ENCODE measurements at regions not wholly inside any gene's neighbourhood (a gene's known extent, or its start where the extent isn't known, plus 50 kb on each side); places are given as distances from the start of the nearest gene placed in this dataset.

DNA sequence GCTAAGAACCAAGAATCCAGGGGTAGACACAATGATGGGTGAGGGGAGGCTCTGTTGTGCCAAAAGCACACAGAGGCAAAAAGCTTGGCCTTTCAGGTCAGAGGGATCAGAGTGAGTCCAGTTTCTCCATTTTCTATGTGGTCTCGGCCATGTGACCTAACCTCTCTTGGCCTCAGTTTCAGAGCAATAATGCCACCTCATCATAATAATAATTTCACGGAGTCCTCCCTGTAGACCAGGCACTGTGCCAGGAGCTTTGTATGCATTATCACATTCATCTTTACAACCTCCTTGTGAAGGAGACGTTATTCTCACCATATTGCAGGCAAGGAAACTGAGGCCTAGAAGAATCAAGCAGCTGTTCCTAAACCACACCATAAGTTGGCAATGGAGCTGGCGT lies 120.2 kb downstream of the WT1 start:
- WGBS (ENCODE audit: insufficient coverage), result 82% methylated on average over 2 of the region's 4 CpGs
- Histone ChIP-seq H3K4me3 (ENCODE audit: control insufficient read depth in 1 of 2, extremely low read depth in 1 of 2, low read length in 1 of 2) (no peak overlapping the region), H3K36me3 (ENCODE audit: control insufficient read depth in 2 of 2, extremely low read depth in 1 of 2, insufficient read depth in 1 of 2, low read length in 1 of 2) (no peaks in the 10 kb centered on the region), H3K27me3 (replicated peaks in 1 of 2; ENCODE audit: control insufficient read depth in 2 of 2, extremely low read depth in 1 of 2, insufficient read depth in 2 of 2, low read length in 1 of 2) (peaks cover 0 to 11% of the 10 kb centered on the region in 2 experiments), H3K4me1 (ENCODE audit: control insufficient read depth in 1 of 2, extremely low read depth in 1 of 2, insufficient read depth in 2 of 2, low read length in 2 of 2) (no peaks in the 10 kb centered on the region), H3K27ac (ENCODE audit: low read length) (no peak overlapping the region), H3K9me3 (no peaks in the 10 kb centered on the region)
- no peak overlapping the region for H3K27ac Mint-ChIP-seq
- H3K4me1 Mint-ChIP-seq, result peaks cover 0 to 7% (median 5%) of the 10 kb centered on the region in 3 donors
- no peaks in the 10 kb centered on the region for H3K9me3 Mint-ChIP-seq
- H3K4me3 Mint-ChIP-seq, result no peak overlapping the region
- ATAC-seq (replicated peaks in 1 of 4) (no peak), DNase-seq (no peak)
- POLR2A ChIA-PET, result interaction anchor here in 1 of 2 donors (0.6 kb wide), 1 partner anchor 484 kb away, joined by 8 read pairs; no protein-coding TSS in a partner anchor
- no peaks in the 10 kb centered on the region for H3K36me3 Mint-ChIP-seq
- CTCF ChIA-PET, result interaction anchor here (0.5 to 1.1 kb wide), 5 partner anchors 8 to 23 kb away, joined by 3 to 7 read pairs (median 4); no protein-coding TSS in a partner anchor
- H3K27me3 Mint-ChIP-seq, result peaks cover 13 to 20% of the 10 kb centered on the region in 2 donors

DNA sequence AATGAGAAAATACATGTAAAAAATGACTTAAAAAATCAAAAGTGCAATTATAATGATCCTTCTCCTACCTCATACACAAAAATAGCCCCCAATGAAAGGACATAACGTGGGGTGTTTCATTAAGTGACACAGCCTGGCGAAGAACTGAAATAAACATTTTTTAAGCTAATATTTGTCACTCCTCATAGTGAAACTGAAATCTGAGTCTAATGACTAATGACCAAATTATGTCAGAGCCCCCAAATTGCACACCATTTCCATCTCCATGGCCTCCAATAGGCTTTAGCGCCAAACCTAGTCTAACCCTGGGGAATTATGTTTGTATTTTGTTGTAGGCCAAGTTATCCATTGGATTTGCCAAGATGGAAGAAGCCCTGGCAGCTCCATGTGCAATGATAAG lies 119.1 kb downstream of the WT1 start:
- Histone ChIP-seq H3K4me3 (ENCODE audit: control insufficient read depth in 1 of 2, extremely low read depth in 1 of 2, low read length in 1 of 2) (no peak overlapping the region), H3K27ac (ENCODE audit: low read length) (no peak overlapping the region), H3K27me3 (replicated peaks in 1 of 2; ENCODE audit: control insufficient read depth in 2 of 2, extremely low read depth in 1 of 2, insufficient read depth in 2 of 2, low read length in 1 of 2) (peaks cover 0 to 11% of the 10 kb centered on the region in 2 experiments), H3K36me3 (ENCODE audit: control insufficient read depth in 2 of 2, extremely low read depth in 1 of 2, insufficient read depth in 1 of 2, low read length in 1 of 2) (no peaks in the 10 kb centered on the region), H3K9me3 (no peaks in the 10 kb centered on the region), H3K4me1 (ENCODE audit: control insufficient read depth in 1 of 2, extremely low read depth in 1 of 2, insufficient read depth in 2 of 2, low read length in 2 of 2) (no peaks in the 10 kb centered on the region)
- Mint-ChIP-seq H3K9me3 (no peaks in the 10 kb centered on the region), H3K27me3 (peaks cover 13 to 24% of the 10 kb centered on the region in 2 donors), H3K36me3 (no peaks in the 10 kb centered on the region), H3K27ac (no peak overlapping the region), H3K4me3 (no peak overlapping the region), H3K4me1 (peaks cover 0 to 7% (median 5%) of the 10 kb centered on the region in 3 donors)
- DNase-seq, result no peak
- POLR2A ChIA-PET, result no interaction called here
- 83% methylated on average over 1 of the region's 3 CpGs for WGBS (ENCODE audit: insufficient coverage)
- CTCF ChIA-PET, result interaction anchor here in 1 of 2 donors (0.5 to 0.9 kb wide), 2 partner anchors 9 to 655 kb away, joined by 3 to 8 read pairs; no protein-coding TSS in a partner anchor
- ATAC-seq (replicated peaks in 1 of 4), result no peak

DNA sequence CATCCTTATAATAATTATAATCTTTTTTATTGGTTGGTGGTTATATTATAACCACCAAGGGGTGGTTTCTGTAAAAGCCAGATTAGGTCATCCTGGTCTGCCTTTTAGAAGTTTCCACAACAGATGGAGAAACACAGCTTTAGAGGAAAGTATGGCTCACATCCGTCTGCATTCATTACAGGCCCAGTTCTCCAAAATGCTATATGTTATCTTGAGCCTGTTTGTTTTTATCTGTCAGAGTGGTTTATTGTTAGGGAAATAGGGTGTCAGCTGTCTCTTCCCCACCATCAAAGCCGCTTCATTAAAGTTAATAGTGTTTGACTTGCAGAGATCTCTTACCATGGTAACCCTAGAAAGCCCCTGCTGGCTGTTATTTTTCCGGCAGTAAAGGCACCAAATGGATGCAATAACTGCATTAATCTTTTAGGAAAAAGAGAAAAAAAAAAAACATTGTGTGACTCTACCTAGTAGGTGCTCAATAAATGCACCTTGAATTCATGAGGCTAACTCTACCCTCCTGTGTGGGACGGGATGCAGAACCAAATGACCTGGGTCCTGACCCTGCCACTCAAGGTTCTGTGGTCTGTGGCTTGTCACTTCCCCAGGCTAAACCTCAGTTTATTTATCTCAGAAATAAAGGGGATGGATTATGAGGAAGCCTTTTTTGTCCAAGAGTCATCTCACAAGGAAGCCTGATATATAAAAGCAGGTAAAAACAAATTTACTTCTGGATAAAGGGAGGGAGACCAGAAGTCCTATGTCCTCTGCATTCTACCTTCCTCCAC lies 118.3 kb downstream of the WT1 start:
- Mint-ChIP-seq H3K9me3 (no peaks in the 10 kb centered on the region), H3K27me3 (peaks cover 13 to 21% of the 10 kb centered on the region in 2 donors), H3K4me3 (no peak overlapping the region), H3K36me3 (no peaks in the 10 kb centered on the region), H3K4me1 (peaks cover 0 to 7% (median 5%) of the 10 kb centered on the region in 3 donors), H3K27ac (no peak overlapping the region)
- Histone ChIP-seq H3K4me3 (ENCODE audit: control insufficient read depth in 1 of 2, extremely low read depth in 1 of 2, low read length in 1 of 2) (no peak overlapping the region), H3K9me3 (no peaks in the 10 kb centered on the region), H3K27ac (ENCODE audit: low read length) (no peak overlapping the region), H3K27me3 (replicated peaks in 1 of 2; ENCODE audit: control insufficient read depth in 2 of 2, extremely low read depth in 1 of 2, insufficient read depth in 2 of 2, low read length in 1 of 2) (peaks cover 0 to 11% of the 10 kb centered on the region in 2 experiments), H3K4me1 (ENCODE audit: control insufficient read depth in 1 of 2, extremely low read depth in 1 of 2, insufficient read depth in 2 of 2, low read length in 2 of 2) (no peaks in the 10 kb centered on the region), H3K36me3 (ENCODE audit: control insufficient read depth in 2 of 2, extremely low read depth in 1 of 2, insufficient read depth in 1 of 2, low read length in 1 of 2) (no peaks in the 10 kb centered on the region)
- DNase-seq (no peak), ATAC-seq (replicated peaks in 1 of 4) (no peak)
- ChIA-PET POLR2A (no interaction called here), CTCF (interaction anchor here (0.5 to 0.7 kb wide), 3 partner anchors 16 to 1075 kb away, joined by 3 read pairs; no protein-coding TSS in a partner anchor)
- 0% methylated on average over 1 of the region's 4 CpGs for WGBS (ENCODE audit: insufficient coverage)

DNA sequence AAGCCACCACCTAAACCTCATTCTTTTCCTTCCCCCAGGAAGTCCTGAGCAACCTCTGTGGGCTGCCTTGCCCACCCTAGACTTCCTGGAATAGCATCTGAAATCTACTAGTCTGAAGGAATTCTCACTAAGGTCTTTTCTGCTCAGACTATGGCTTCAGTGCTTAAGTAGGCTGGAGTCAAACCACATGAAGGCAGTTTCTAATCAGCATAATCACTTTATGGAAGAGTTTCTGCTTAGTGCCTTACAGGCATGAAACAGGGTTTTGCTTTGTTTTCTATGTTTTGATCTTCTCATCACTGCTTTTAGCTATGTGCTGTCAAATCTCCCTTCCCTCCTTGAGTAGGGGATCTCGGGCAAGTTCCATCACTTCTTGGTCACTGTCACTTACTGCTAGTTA lies 117.7 kb downstream of the WT1 start:
- Mint-ChIP-seq H3K27ac (no peak overlapping the region), H3K4me1 (peaks cover 0 to 7% (median 5%) of the 10 kb centered on the region in 3 donors), H3K9me3 (no peaks in the 10 kb centered on the region), H3K27me3 (peaks cover 17 to 19% of the 10 kb centered on the region in 2 donors), H3K36me3 (no peaks in the 10 kb centered on the region), H3K4me3 (no peak overlapping the region)
- POLR2A ChIA-PET, result no interaction called here
- CTCF ChIA-PET, result no interaction called here
- no peaks in the 10 kb centered on the region for H3K36me3 ChIP-seq (ENCODE audit: control insufficient read depth in 2 of 2, extremely low read depth in 1 of 2, insufficient read depth in 1 of 2, low read length in 1 of 2)
- no peak overlapping the region for H3K27ac ChIP-seq (ENCODE audit: low read length)
- no peaks in the 10 kb centered on the region for H3K9me3 ChIP-seq
- no CpG with 5 or more reads among the region's 1 CpG for WGBS (ENCODE audit: insufficient coverage)
- peaks cover 0 to 12% of the 10 kb centered on the region in 2 experiments for H3K27me3 ChIP-seq (replicated peaks in 1 of 2; ENCODE audit: control insufficient read depth in 2 of 2, extremely low read depth in 1 of 2, insufficient read depth in 2 of 2, low read length in 1 of 2)
- H3K4me3 ChIP-seq (ENCODE audit: control insufficient read depth in 1 of 2, extremely low read depth in 1 of 2, low read length in 1 of 2), result no peak overlapping the region
- no peaks in the 10 kb centered on the region for H3K4me1 ChIP-seq (ENCODE audit: control insufficient read depth in 1 of 2, extremely low read depth in 1 of 2, insufficient read depth in 2 of 2, low read length in 2 of 2)
- DNase-seq, result no peak
- ATAC-seq (replicated peaks in 1 of 4), result no peak

DNA sequence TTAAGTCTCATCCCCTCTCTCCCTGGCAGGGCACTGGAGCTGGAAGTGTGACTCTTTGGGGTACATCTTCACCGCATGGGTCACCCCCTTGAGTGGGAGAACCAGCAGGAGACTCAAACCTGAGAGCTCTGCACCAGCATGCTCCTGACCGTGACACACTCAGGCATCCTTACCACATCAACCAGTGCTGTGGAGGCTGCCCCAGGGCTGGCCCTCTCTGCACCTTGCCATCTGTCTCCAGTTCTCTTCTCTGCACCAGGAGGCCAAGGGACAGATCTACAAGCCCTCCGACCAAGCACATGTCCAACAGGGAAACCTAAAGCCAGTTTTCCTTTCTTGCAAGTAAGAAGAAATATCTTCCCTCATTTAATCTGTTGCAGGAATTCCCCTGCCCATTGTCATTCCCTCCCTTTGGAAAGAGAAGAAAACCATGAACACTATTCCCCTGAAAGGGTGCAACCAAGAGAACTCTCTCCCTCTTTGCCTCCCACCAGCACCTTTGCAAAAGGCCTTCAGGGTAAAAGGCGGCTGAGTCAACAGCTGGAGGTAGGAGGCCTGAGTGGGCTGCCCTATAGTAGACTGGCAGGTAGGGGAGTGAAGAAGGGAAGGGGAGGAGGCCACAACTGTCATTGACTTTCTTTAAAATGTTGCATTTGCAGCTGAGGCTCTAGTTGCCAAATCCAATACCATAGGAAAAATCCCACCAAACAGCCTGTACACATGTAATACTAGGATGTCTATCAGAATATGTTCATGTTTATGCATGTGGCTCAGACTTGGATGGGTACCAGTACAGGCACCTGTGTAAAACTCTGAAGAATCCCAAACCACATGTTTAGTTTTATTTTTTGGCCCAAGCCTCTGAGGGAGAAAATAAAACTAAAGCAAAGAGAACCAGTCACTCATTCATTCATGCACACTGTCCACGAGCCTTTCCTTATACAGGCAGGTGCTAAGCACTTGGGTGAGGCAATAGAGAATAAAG lies 117.0 kb downstream of the WT1 start:
- no peaks in the 10 kb centered on the region for H3K9me3 ChIP-seq
- H3K27me3 ChIP-seq (replicated peaks in 1 of 2; ENCODE audit: control insufficient read depth in 2 of 2, extremely low read depth in 1 of 2, insufficient read depth in 2 of 2, low read length in 1 of 2), result peaks cover 0 to 9% of the 10 kb centered on the region in 2 experiments
- Mint-ChIP-seq H3K9me3 (no peaks in the 10 kb centered on the region), H3K4me3 (no peak overlapping the region), H3K27me3 (peaks cover 16 to 19% of the 10 kb centered on the region in 2 donors), H3K27ac (no peak overlapping the region), H3K36me3 (no peaks in the 10 kb centered on the region), H3K4me1 (peaks cover 0 to 7% (median 5%) of the 10 kb centered on the region in 3 donors)
- H3K36me3 ChIP-seq (ENCODE audit: control insufficient read depth in 2 of 2, extremely low read depth in 1 of 2, insufficient read depth in 1 of 2, low read length in 1 of 2), result no peaks in the 10 kb centered on the region
- ChIA-PET POLR2A (no interaction called here), CTCF (no interaction called here)
- no peak overlapping the region for H3K4me3 ChIP-seq (ENCODE audit: control insufficient read depth in 1 of 2, extremely low read depth in 1 of 2, low read length in 1 of 2)
- WGBS (ENCODE audit: insufficient coverage), result 50% methylated on average over 1 of the region's 5 CpGs
- ATAC-seq (replicated peaks in 1 of 4) (no peak), DNase-seq (no peak)
- H3K27ac ChIP-seq (ENCODE audit: low read length), result no peak overlapping the region
- no peaks in the 10 kb centered on the region for H3K4me1 ChIP-seq (ENCODE audit: control insufficient read depth in 1 of 2, extremely low read depth in 1 of 2, insufficient read depth in 2 of 2, low read length in 2 of 2)

DNA sequence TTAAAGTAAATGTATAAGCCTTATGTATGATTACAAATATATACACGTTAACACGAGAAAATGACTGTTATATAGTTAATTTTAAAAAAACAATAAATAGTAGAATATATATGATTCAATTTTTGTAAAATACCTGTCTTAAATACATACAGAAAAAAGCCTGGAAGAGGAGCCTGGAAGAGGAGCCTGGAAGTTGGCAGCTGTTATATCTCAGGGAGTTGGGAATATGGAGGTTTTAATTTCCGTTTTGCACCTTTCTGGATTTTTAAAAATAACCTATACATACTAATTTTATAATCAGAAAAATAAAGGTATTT lies 111.6 kb downstream of the WT1 start:
- Histone ChIP-seq H3K4me1 (ENCODE audit: control insufficient read depth in 1 of 2, extremely low read depth in 1 of 2, insufficient read depth in 2 of 2, low read length in 2 of 2) (no peaks in the 10 kb centered on the region), H3K9me3 (no peaks in the 10 kb centered on the region), H3K27me3 (replicated peaks in 1 of 2; ENCODE audit: control insufficient read depth in 2 of 2, extremely low read depth in 1 of 2, insufficient read depth in 2 of 2, low read length in 1 of 2) (peaks cover 0 to 6% of the 10 kb centered on the region in 2 experiments), H3K27ac (ENCODE audit: low read length) (no peak overlapping the region), H3K36me3 (ENCODE audit: control insufficient read depth in 2 of 2, extremely low read depth in 1 of 2, insufficient read depth in 1 of 2, low read length in 1 of 2) (no peaks in the 10 kb centered on the region), H3K4me3 (ENCODE audit: control insufficient read depth in 1 of 2, extremely low read depth in 1 of 2, low read length in 1 of 2) (no peak overlapping the region)
- DNase-seq (no peak), ATAC-seq (replicated peaks in 1 of 4) (no peak)
- no peak overlapping the region for H3K27ac Mint-ChIP-seq
- H3K9me3 Mint-ChIP-seq, result no peaks in the 10 kb centered on the region
- no CpG with 5 or more reads among the region's 3 CpGs for WGBS (ENCODE audit: insufficient coverage)
- H3K27me3 Mint-ChIP-seq, result peaks cover 20% of the 10 kb centered on the region in 2 donors
- ChIA-PET CTCF (interaction anchor here (0.7 to 2.0 kb wide), 19 partner anchors 9 to 1230 kb away, joined by 3 to 12 read pairs (median 4); partner anchors contain the start of gene CCDC73 (in 2 of the 2)), POLR2A (interaction anchor here (0.6 to 0.7 kb wide), 2 partner anchors 10 to 673 kb away, joined by 3 to 5 read pairs; no protein-coding TSS in a partner anchor)
- no peaks in the 10 kb centered on the region for H3K36me3 Mint-ChIP-seq
- H3K4me3 Mint-ChIP-seq, result no peak overlapping the region
- H3K4me1 Mint-ChIP-seq, result no peaks in the 10 kb centered on the region

All from T-cell (primary cell).